Hematopoietic multipotent progenitor cell treated with erythropoietin and hydrocortisone succinate and interleukin-3 and kit ligand, for 6 days (in vitro differentiated cells): ENCODE measurements at regions not wholly inside any gene's neighbourhood (a gene's known extent, or its start where the extent isn't known, plus 50 kb on each side); places are given as distances from the start of the nearest gene placed in this dataset.
A peak's percentile ranks its signal among the peaks of the same experiment; 100 is the strongest.
"Not testable (repeated sequence)": the region's sequence is repeated elsewhere in the genome, so short reads cannot be mapped to it uniquely, and the experiment has no call there.

Experiments
- DNase-seq: peaks from one replicate; pipeline ENCODE4 v3.0.0-alpha.2; 2015

GRCh38 chr5:104903941-104904340, 1341.4 kb upstream of the NUDT12 start:
- no peak for DNase-seq

- DNase-seq, result no peak
These were observed 1329.0 kb upstream of the NUDT12 start for GRCh38 chr5:104891596-104891995.

- no peak for DNase-seq
These were observed 1328.2 kb upstream of the NUDT12 start for GRCh38 chr5:104890767-104891166.

- peak; percentile 1 for DNase-seq
These were observed 1296.8 kb upstream of the NUDT12 start for GRCh38 chr5:104859437-104859836.

- DNase-seq, result not testable (repeated sequence)
These were observed 1289.5 kb upstream of the NUDT12 start for GRCh38 chr5:104852099-104852498.

GRCh38 chr5:104845541-104845940, 1283.0 kb upstream of the NUDT12 start:
- DNase-seq, result no peak

- no peak for DNase-seq
These were observed 1281.2 kb upstream of the NUDT12 start for GRCh38 chr5:104843822-104844221.

GRCh38 chr5:104840284-104840683, 1277.7 kb upstream of the NUDT12 start:
- no peak for DNase-seq

GRCh38 chr5:104831515-104831914, 1268.9 kb upstream of the NUDT12 start:
- DNase-seq, result not testable (repeated sequence)

GRCh38 chr5:104821606-104822005, 1259.0 kb upstream of the NUDT12 start:
- no peak for DNase-seq

GRCh38 chr5:104817127-104817526, 1254.5 kb upstream of the NUDT12 start:
- DNase-seq, result no peak

- DNase-seq, result no peak
These were observed 1252.6 kb upstream of the NUDT12 start for GRCh38 chr5:104815212-104815611.

GRCh38 chr5:104800440-104801048, 1238.0 kb upstream of the NUDT12 start:
- peak; percentile 6 for DNase-seq

- DNase-seq, result no peak
These were observed 1231.1 kb upstream of the NUDT12 start for GRCh38 chr5:104793755-104794080.

GRCh38 chr5:104793031-104793754, 1230.6 kb upstream of the NUDT12 start:
- DNase-seq, result no peak

- no peak for DNase-seq
These were observed 1226.8 kb upstream of the NUDT12 start for GRCh38 chr5:104789366-104789765.

GRCh38 chr5:104785097-104785496, 1222.5 kb upstream of the NUDT12 start:
- no peak for DNase-seq

- no peak for DNase-seq
These were observed 1211.8 kb upstream of the NUDT12 start for GRCh38 chr5:104774372-104774771.

- no peak for DNase-seq
These were observed 1201.6 kb upstream of the NUDT12 start for GRCh38 chr5:104764197-104764596.

GRCh38 chr5:104763216-104763615, 1200.6 kb upstream of the NUDT12 start:
- DNase-seq, result no peak

GRCh38 chr5:104757915-104758314, 1195.3 kb upstream of the NUDT12 start:
- no peak for DNase-seq

- no peak for DNase-seq
These were observed 1193.2 kb upstream of the NUDT12 start for GRCh38 chr5:104755806-104756205.

GRCh38 chr5:104754311-104754995, 1191.9 kb upstream of the NUDT12 start:
- DNase-seq, result no peak

- DNase-seq, result no peak
These were observed 1189.4 kb upstream of the NUDT12 start for GRCh38 chr5:104751969-104752368.
